ENCODE measurements at regions not wholly inside any gene's neighbourhood (a gene's known extent, or its start where the extent isn't known, plus 50 kb on each side); places are given as distances from the start of the nearest gene placed in this dataset.

DNA sequence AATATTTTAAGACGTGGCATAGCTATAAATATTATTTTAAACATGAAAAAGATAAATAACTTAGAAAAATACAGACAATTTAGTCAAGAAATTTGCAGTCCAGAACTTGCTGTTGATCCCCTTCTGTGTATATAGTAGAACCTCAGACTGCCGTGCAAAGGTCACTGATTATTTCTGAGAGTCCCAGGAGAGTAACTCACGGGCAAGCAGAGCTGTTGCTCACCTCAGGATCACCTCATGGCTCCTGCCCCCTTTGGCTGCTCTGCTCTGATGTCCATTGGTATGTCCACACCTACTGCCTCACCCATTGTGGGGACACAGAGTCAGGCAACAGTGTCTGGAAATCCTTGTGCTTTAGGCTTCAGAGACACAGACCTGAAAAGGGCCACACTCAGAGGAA lies 392.9 kb upstream of the CELF4 start:
- Histone ChIP-seq H3K27me3 (ENCODE audit: low read length) (no peaks in the 10 kb centered on the region), H3K9me2 (replicated peaks; ENCODE audit: insufficient read depth, low read length) (no peaks in the 10 kb centered on the region), H3K4me3 (ENCODE audit: insufficient read depth, low read length, poor library complexity, severe bottlenecking) (no peak overlapping the region), H3K36me3 (ENCODE audit: low read length) (no peaks in the 10 kb centered on the region), H3K79me2 (ENCODE audit: insufficient read depth, low read length) (no peaks in the 10 kb centered on the region), H3K9me3 (ENCODE audit: insufficient read depth, low read length) (no peaks in the 10 kb centered on the region; the same call in 1 of the 2 replicates), H3K9ac (ENCODE audit: low read length) (no peak overlapping the region), H3K27ac (ENCODE audit: low read depth, low read length) (no peak overlapping the region), H3K4me2 (ENCODE audit: low read depth, low read length, poor library complexity, severe bottlenecking) (no peak overlapping the region), H2AFZ (ENCODE audit: low read depth, low read length, severe bottlenecking) (no peak overlapping the region), H3F3A (ENCODE audit: insufficient read depth) (no peaks in the 10 kb centered on the region), H4K20me1 (ENCODE audit: low read depth, low read length) (no peaks in the 10 kb centered on the region)
- no peak for TF ChIP-seq EZH2phosphoT487 (conservative IDR thresholded peaks at IDR 0.05; ENCODE audit: low read length)
- TF ChIP-seq, protein P1, sequence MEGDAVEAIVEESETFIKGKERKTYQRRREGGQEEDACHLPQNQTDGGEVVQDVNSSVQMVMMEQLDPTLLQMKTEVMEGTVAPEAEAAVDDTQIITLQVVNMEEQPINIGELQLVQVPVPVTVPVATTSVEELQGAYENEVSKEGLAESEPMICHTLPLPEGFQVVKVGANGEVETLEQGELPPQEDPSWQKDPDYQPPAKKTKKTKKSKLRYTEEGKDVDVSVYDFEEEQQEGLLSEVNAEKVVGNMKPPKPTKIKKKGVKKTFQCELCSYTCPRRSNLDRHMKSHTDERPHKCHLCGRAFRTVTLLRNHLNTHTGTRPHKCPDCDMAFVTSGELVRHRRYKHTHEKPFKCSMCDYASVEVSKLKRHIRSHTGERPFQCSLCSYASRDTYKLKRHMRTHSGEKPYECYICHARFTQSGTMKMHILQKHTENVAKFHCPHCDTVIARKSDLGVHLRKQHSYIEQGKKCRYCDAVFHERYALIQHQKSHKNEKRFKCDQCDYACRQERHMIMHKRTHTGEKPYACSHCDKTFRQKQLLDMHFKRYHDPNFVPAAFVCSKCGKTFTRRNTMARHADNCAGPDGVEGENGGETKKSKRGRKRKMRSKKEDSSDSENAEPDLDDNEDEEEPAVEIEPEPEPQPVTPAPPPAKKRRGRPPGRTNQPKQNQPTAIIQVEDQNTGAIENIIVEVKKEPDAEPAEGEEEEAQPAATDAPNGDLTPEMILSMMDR (IDR thresholded peaks at IDR 0.05; ENCODE audit: insufficient read depth, low read length, poor library complexity, severe bottlenecking): no peak

DNA sequence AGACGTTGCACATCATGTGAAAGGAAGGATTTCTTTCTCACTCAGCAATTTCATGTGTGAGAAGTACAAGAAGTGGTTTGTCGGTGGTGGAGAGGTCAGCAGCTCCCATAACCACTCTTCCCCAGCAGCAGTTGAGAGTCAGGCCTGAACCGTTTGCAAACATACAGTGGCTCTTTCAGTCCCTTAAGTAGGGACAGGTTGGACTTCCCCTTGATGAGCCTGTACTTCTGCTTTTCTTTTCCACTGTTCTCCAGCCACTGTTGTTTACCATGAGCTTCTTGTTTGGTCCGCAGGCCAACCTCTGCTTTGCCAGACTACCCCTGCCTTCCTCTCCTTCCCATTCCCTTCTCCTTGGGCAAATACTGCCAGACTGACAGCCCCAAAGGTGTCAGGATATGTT lies 391.3 kb upstream of the CELF4 start:
- no peak for TF ChIP-seq EZH2phosphoT487 (conservative IDR thresholded peaks at IDR 0.05; ENCODE audit: low read length)
- TF ChIP-seq, protein P1 (IDR thresholded peaks at IDR 0.05; ENCODE audit: insufficient read depth, low read length, poor library complexity, severe bottlenecking): no peak
- no peaks in the 10 kb centered on the region for H3K9me2 ChIP-seq (replicated peaks; ENCODE audit: insufficient read depth, low read length)
- H2AFZ ChIP-seq (ENCODE audit: low read depth, low read length, severe bottlenecking): no peak overlapping the region
- H3K4me2 ChIP-seq (ENCODE audit: low read depth, low read length, poor library complexity, severe bottlenecking): no peak overlapping the region
- H3K27ac ChIP-seq (ENCODE audit: low read depth, low read length): no peak overlapping the region
- no peaks in the 10 kb centered on the region for H3K27me3 ChIP-seq (ENCODE audit: low read length)
- H3K9me3 ChIP-seq (ENCODE audit: insufficient read depth, low read length): no peaks in the 10 kb centered on the region; the same call in 1 of the 2 replicates
- no peak overlapping the region for H3K9ac ChIP-seq (ENCODE audit: low read length)
- no peaks in the 10 kb centered on the region for H3K79me2 ChIP-seq (ENCODE audit: insufficient read depth, low read length)
- no peak overlapping the region for H3K4me3 ChIP-seq (ENCODE audit: insufficient read depth, low read length, poor library complexity, severe bottlenecking)
- no peaks in the 10 kb centered on the region for H3F3A ChIP-seq (ENCODE audit: insufficient read depth)
- H4K20me1 ChIP-seq (ENCODE audit: low read depth, low read length): no peaks in the 10 kb centered on the region
- H3K36me3 ChIP-seq (ENCODE audit: low read length): no peaks in the 10 kb centered on the region

DNA sequence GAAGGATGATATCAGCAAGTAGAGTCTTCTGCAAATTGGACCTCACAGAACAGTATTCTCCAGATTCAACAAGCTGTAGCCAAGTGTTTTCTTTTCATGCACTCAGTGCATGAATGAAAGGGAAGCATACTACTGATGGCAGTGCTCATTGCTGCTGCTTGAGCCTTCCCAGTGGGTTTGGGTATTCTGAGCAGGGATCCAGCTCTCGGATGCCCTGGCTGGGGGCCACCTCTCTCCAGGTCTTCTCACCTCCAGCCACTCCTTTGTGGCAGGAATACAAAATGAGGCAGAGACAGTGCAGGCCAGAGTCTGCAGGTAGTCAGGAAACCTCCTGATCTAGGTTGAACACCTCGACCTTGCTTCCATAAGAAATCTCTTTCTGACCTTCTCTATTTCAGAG lies 390.4 kb upstream of the CELF4 start:
- TF ChIP-seq, protein P1 (IDR thresholded peaks at IDR 0.05; ENCODE audit: insufficient read depth, low read length, poor library complexity, severe bottlenecking): no peak
- TF ChIP-seq EZH2phosphoT487 (conservative IDR thresholded peaks at IDR 0.05; ENCODE audit: low read length): no peak

More for the DNA sequence above, 390.4 kb upstream of the CELF4 start:
- H3K4me2 ChIP-seq (ENCODE audit: low read depth, low read length, poor library complexity, severe bottlenecking): no peak overlapping the region
- no peaks in the 10 kb centered on the region; the same call in 1 of the 2 replicates for H3K9me3 ChIP-seq (ENCODE audit: insufficient read depth, low read length)
- H3K9ac ChIP-seq (ENCODE audit: low read length): no peak overlapping the region
- no peaks in the 10 kb centered on the region for H3K36me3 ChIP-seq (ENCODE audit: low read length)
- no peak overlapping the region for H3K4me3 ChIP-seq (ENCODE audit: insufficient read depth, low read length, poor library complexity, severe bottlenecking)
- no peaks in the 10 kb centered on the region for H3K79me2 ChIP-seq (ENCODE audit: insufficient read depth, low read length)
- no peaks in the 10 kb centered on the region for H3F3A ChIP-seq (ENCODE audit: insufficient read depth)
- no peaks in the 10 kb centered on the region for H4K20me1 ChIP-seq (ENCODE audit: low read depth, low read length)
- no peak overlapping the region for H3K27ac ChIP-seq (ENCODE audit: low read depth, low read length)
- no peaks in the 10 kb centered on the region for H3K27me3 ChIP-seq (ENCODE audit: low read length)
- no peaks in the 10 kb centered on the region for H3K9me2 ChIP-seq (replicated peaks; ENCODE audit: insufficient read depth, low read length)
- no peak overlapping the region for H2AFZ ChIP-seq (ENCODE audit: low read depth, low read length, severe bottlenecking)

Data from SU-DHL-6 (cell line).